ENCODE measurements at regions not wholly inside any gene's neighbourhood (a gene's known extent, or its start where the extent isn't known, plus 50 kb on each side); places are given as distances from the start of the nearest gene placed in this dataset.

DNA sequence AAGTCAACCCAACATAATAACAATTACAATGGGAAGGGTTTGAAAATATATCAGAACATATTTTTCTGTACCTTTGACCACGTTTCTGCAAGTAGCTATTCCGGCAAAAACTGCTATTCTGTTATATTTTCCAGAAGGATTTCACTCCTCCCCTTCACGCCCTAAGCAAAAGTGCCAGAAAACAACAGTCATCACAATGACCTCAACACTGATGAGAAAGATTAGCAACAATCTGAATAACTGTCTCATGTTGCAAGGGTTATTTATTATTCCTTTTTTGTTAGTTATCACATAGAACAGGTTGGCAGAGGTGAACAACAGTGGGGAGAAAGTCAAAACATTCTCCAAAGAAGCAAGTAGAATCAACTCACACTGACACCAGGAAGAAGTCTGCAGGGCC, 269.4 kb upstream of the ARRDC4 start:
- Histone ChIP-seq H3K36me3 (no peaks in the 10 kb centered on the region), H3K4me3 (no peak overlapping the region), H3K27me3 (no peaks in the 10 kb centered on the region), H3K27ac (no peak overlapping the region), H3K4me1 (no peaks in the 10 kb centered on the region), H3K9me3 (no peaks in the 10 kb centered on the region)
- intact Hi-C loops (cut with DNase I), result no loop called here
- DNase-seq (ENCODE audit: low spot score in 2 of 2), result no peak
- TF ChIP-seq CTCF (IDR thresholded peaks at IDR 0.05), result no peak

GRCh38 chr15:97691799-97692198, 268.7 kb upstream of the ARRDC4 start:
- no peaks in the 10 kb centered on the region for H3K27me3 ChIP-seq
- no peak overlapping the region for H3K4me3 ChIP-seq
- H3K9me3 ChIP-seq, result no peaks in the 10 kb centered on the region
- intact Hi-C loops (cut with DNase I), result no loop called here
- no peak for TF ChIP-seq CTCF (IDR thresholded peaks at IDR 0.05)
- no peak overlapping the region for H3K27ac ChIP-seq
- H3K4me1 ChIP-seq, result no peaks in the 10 kb centered on the region
- DNase-seq (ENCODE audit: low spot score in 2 of 2), result no peak
- no peaks in the 10 kb centered on the region for H3K36me3 ChIP-seq

DNA sequence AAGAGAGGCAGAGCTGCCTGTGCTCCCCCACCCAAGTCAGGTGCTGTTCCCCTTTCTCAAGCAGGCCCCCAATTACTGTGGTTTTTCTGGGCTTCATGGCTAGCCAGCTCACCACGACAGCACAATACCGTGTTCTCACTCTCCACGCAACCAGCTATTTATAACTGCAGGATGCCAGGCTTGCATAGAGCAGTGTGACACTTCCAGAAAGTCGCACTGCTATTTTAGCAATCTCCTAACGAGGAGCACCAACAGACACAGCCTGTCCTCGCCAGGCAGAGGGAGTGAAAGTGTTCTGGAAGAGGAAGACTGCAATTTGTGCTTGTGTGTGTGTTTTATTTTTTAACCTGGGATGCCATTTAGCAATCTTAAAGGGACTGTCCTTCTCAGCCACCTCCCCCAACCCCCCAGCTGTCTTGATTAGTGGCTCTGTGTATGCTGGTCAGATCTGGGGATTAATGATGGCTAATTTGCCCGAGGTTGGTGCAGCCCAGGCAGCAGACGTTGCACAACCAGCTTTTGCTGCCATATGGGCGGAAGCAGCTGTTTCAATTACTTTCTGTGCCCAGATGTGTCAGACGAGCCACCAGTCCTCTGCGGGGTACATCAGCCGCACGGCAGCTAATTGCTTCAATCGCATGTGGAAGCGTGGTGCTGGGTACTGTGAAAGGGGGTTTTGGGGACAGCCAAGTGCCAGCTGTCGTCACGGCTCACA, 268.0 kb upstream of the ARRDC4 start:
- Histone ChIP-seq H3K27me3 (no peaks in the 10 kb centered on the region), H3K36me3 (no peaks in the 10 kb centered on the region), H3K4me1 (no peaks in the 10 kb centered on the region), H3K9me3 (no peaks in the 10 kb centered on the region), H3K4me3 (no peak overlapping the region), H3K27ac (no peak overlapping the region)
- TF ChIP-seq CTCF (IDR thresholded peaks at IDR 0.05), result no peak
- intact Hi-C loops (cut with DNase I), result no loop called here
- no peak for DNase-seq (ENCODE audit: low spot score in 2 of 2)

DNA sequence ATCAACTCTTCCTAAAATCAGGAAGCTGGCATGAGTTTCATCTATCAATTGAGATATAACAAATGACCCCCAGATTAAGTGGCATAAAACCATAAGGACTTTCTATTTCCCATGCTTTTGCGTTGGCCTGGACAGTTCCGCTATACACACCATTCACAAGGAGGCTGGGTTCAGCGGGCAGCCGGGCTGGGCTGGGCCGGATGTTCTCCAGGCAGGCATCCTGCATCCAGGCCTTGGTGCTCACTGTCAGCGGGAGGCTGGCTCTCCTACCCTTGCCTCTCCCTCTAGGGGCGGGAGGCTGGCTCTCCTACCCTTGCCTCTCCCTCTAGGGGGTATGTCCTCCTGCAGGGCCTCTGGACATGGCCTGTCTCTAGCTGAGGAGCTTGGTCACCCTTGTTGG, 266.0 kb upstream of the ARRDC4 start:
- Histone ChIP-seq H3K27ac (no peak overlapping the region), H3K4me1 (no peaks in the 10 kb centered on the region), H3K27me3 (no peaks in the 10 kb centered on the region), H3K9me3 (no peaks in the 10 kb centered on the region), H3K4me3 (no peak overlapping the region), H3K36me3 (no peaks in the 10 kb centered on the region)
- intact Hi-C loops (cut with DNase I), result no loop called here
- no peak for DNase-seq (ENCODE audit: low spot score in 2 of 2)
- TF ChIP-seq CTCF (IDR thresholded peaks at IDR 0.05), result no peak

DNA sequence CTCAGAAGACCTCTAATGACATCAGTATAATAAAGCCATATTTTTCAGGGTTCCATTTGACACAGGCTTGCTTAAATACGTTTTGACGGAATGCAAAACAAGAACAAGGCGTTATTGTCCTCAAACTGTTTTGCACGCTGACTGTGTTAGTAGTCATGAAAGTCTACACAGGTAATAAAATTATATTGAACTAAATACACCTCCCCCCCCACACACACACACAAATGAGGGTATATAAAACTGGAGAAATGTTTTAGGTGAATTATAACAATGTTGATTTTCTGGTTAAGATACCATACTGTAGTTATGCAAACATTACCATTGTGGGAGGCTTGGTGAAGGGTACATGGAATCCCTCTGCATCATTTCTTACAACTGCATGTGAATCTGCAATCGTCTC, 257.1 kb upstream of the ARRDC4 start:
- no peaks in the 10 kb centered on the region for H3K27me3 ChIP-seq
- TF ChIP-seq CTCF (IDR thresholded peaks at IDR 0.05), result no peak
- no peak overlapping the region for H3K27ac ChIP-seq
- no peak for DNase-seq (ENCODE audit: low spot score in 2 of 2)
- H3K4me3 ChIP-seq, result no peak overlapping the region
- no peaks in the 10 kb centered on the region for H3K9me3 ChIP-seq
- no peaks in the 10 kb centered on the region for H3K4me1 ChIP-seq
- intact Hi-C loops (cut with DNase I), result no loop called here
- no peaks in the 10 kb centered on the region for H3K36me3 ChIP-seq

DNA sequence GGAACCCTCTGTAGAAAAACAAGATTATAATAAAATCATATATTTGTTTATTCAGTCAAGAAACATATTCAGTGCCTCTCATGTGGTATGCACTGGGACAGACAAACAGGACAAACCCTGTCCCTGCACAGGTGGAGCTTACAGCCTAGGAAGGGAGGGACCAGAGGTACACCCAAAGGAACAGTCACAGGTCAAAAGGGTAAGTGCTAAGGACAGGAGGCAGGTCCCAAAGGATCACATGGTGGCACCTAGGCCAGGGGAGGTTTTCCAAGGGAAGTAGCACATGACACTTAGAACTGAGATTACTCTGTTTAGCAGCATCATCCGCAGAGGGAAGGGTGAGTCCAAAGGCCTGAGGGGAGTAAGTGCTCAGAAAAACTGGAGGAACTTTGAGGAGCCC, 254.4 kb upstream of the ARRDC4 start:
- no peaks in the 10 kb centered on the region for H3K27me3 ChIP-seq
- no peak for TF ChIP-seq CTCF (IDR thresholded peaks at IDR 0.05)
- no peak overlapping the region for H3K27ac ChIP-seq
- no peak for DNase-seq (ENCODE audit: low spot score in 2 of 2)
- intact Hi-C loops (cut with DNase I), result no loop called here
- H3K4me3 ChIP-seq, result no peak overlapping the region
- no peaks in the 10 kb centered on the region for H3K9me3 ChIP-seq
- no peaks in the 10 kb centered on the region for H3K4me1 ChIP-seq
- no peaks in the 10 kb centered on the region for H3K36me3 ChIP-seq
